GM12891 (cell line): ENCODE measurements at regions not wholly inside any gene's neighbourhood (a gene's known extent, or its start where the extent isn't known, plus 50 kb on each side); places are given as distances from the start of the nearest gene placed in this dataset.

Experiments
- POLR2A ChIP-seq: IDR thresholded peaks from 2 replicates; pipeline ENCODE4 v1.6.1; 2011; ENCODE audit warnings: low read depth, low read length, control low read depth
- POLR2AphosphoS5 ChIP-seq: IDR thresholded peaks from 2 replicates; pipeline ENCODE4 v1.6.1; 2011; ENCODE audit warnings: low read depth, low read length, control low read depth
- SPI1 ChIP-seq: IDR thresholded peaks from 2 replicates; pipeline ENCODE4 v1.6.1; 2011; ENCODE audit warnings: low read depth, low read length, control low read depth
- TAF1 ChIP-seq: IDR thresholded peaks from 2 replicates; pipeline ENCODE4 v1.6.1; 2011; ENCODE audit warnings: low read depth, low read length, control low read depth

DNA sequence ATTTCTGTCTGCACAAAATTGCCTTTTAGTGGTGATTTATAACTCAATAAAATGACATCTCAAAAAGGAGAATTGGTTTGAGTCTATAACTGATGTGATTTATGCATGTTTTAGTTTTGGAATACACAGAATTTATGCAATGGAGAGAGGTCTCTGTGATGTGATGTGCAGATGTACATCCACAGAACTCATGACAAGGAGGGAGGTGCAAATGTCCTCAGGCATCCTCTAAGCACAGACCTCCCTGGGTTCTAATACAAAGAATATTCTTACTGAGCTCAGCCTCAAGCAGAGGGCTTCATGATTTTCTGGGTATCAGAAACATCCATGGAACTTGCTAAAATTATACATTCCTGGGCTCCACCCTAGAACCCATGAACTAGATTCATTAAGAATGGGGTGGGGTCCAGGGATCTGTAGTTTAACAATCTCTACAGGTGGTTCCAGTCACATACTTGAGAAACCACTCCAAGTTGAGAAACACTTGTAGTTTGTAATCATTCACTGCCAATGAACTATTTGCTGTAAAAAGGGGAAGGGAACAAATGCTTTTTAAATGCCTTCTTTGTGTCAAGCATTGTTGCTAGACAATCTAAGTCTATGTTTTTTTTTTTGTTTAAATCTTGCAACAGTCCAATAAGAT, 60.2 kb upstream of the NEDD9 start:
- TF ChIP-seq POLR2A = no peak
- no peak for TF ChIP-seq POLR2AphosphoS5
- TF ChIP-seq SPI1 = no peak
- TF ChIP-seq TAF1 = no peak
